SIG-M5 treated with dmso at 0.1 percent for 504 hours (cell line): ENCODE measurements at regions not wholly inside any gene's neighbourhood (a gene's known extent, or its start where the extent isn't known, plus 50 kb on each side); places are given as distances from the start of the nearest gene placed in this dataset.
"Not testable (repeated sequence)": the region's sequence is repeated elsewhere in the genome, so short reads cannot be mapped to it uniquely, and the experiment has no call there.

Experiments
- DNase-seq: peaks from one replicate; lab custom pipeline; 2025; ENCODE audit not compliant: unreplicated experiment; lab: John Stamatoyannopoulos, UW

- no peak for DNase-seq
Observed at GRCh38 chr6:90463359-90463758, 123.5 kb downstream of the MAP3K7 start.

- no peak for DNase-seq
Observed at GRCh38 chr6:90462102-90462501, 124.8 kb downstream of the MAP3K7 start.

GRCh38 chr6:90461383-90461782, 125.5 kb downstream of the MAP3K7 start:
- no peak for DNase-seq

- no peak for DNase-seq
Observed at GRCh38 chr6:90460051-90460450, 126.8 kb downstream of the MAP3K7 start.

GRCh38 chr6:90459225-90459758, 127.6 kb downstream of the MAP3K7 start:
- peak; percentile 14 for DNase-seq

GRCh38 chr6:90458353-90459224, 128.3 kb downstream of the MAP3K7 start:
- no peak for DNase-seq

GRCh38 chr6:90457867-90458259, 129.0 kb downstream of the MAP3K7 start:
- no peak for DNase-seq

GRCh38 chr6:90456997-90457866, 129.6 kb downstream of the MAP3K7 start:
- DNase-seq: not testable (repeated sequence)

- no peak for DNase-seq
Observed at GRCh38 chr6:90456001-90456400, 130.9 kb downstream of the MAP3K7 start.

GRCh38 chr6:90454836-90455427, 131.9 kb downstream of the MAP3K7 start:
- DNase-seq: no peak

- no peak for DNase-seq
Observed at GRCh38 chr6:90450268-90450953, 136.5 kb downstream of the MAP3K7 start.

GRCh38 chr6:90449311-90449710, 137.6 kb downstream of the MAP3K7 start:
- no peak for DNase-seq

- no peak for DNase-seq
Observed at GRCh38 chr6:90448836-90449235, 138.0 kb downstream of the MAP3K7 start.

- DNase-seq: no peak
Observed at GRCh38 chr6:90446164-90446563, 140.7 kb downstream of the MAP3K7 start.

GRCh38 chr6:90445533-90446108, 141.3 kb downstream of the MAP3K7 start:
- no peak for DNase-seq

GRCh38 chr6:90444160-90444714, 142.6 kb downstream of the MAP3K7 start:
- no peak for DNase-seq

GRCh38 chr6:90442366-90442765, 144.5 kb downstream of the MAP3K7 start:
- no peak for DNase-seq

GRCh38 chr6:90440586-90441283, 144.1 kb upstream of the BACH2 start:
- DNase-seq: no peak

- DNase-seq: no peak
Observed at GRCh38 chr6:90439586-90439985, 142.9 kb upstream of the BACH2 start.
